ENCODE measurements at regions not wholly inside any gene's neighbourhood (a gene's known extent, or its start where the extent isn't known, plus 50 kb on each side); places are given as distances from the start of the nearest gene placed in this dataset.

DNA sequence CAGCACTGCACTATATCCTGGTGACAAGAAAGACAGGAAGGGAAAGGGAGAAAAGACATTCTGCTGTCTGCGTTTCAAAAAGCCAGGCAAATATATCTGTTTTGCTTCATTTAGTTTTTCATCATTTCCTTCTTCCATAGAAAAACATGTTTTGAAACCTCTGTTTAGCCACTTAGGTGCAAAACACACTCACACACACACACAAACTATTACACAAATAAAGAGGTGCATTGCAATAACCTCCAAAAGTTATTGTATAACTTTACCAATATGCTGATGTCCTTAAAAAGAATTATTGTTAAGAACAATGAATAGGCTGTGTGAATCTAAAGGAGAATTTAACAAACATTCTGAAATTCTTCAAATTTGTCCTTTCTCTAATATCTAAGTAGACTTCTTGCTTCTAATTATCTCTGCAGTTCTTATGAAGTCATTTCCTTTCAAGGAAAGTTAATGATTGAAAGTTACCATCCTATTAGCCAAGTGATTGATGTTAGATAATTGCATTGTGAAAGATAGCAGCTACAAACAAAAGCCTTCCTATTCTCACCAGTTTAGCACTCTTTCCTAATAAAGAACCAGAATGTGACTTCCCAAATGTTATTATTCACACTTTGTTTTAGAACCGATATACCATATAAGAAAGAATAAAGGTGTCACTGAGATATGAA lies 516.7 kb downstream of the KCNJ3 start:
- DNase-seq = no peak

DNA sequence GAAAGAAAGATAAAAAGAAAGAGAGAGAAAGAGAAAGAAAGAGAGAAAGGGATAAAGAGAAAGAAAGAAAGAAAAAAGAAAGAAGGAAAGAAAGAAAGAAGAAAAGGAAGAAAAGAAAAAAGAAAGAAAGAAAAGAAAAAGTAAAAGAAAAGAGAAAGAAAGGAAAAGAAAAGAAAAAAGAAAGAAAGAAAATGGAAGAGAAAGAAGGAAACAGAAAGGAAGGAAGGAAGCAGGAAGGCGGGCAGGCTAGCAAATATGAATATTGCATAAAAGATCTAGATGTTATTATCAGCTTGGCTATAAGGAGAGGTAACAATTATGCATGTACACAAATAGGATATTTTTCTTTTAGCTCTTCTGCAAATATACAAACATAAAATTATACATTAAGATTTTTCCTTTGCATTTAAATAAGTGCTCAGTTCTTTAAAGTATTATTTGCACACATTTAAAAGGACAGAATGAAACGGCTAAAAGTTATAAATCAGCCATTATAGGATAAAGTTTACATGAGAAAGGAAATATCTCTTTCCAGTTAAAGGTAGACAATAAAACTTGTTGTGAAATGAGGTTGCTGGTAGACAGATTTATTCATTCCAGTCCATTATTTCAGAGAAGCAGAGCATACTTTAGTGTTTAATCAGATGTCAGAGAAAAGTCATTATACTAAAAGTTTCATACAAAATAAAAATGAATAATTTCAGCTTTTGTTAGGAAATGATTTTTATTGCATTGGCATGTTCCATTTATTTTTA lies 511.4 kb downstream of the KCNJ3 start:
- Histone ChIP-seq H3K36me3 (no peaks in the 10 kb centered on the region), H3K9me3 (no peaks in the 10 kb centered on the region), H3K27ac (no peak overlapping the region), H3K4me3 (no peak overlapping the region), H3K4me1 (no peaks in the 10 kb centered on the region), H3K27me3 (no peaks in the 10 kb centered on the region)
- TF ChIP-seq POLR2A (IDR thresholded peaks at IDR 0.05) = no peak
- TF ChIP-seq, protein P1, sequence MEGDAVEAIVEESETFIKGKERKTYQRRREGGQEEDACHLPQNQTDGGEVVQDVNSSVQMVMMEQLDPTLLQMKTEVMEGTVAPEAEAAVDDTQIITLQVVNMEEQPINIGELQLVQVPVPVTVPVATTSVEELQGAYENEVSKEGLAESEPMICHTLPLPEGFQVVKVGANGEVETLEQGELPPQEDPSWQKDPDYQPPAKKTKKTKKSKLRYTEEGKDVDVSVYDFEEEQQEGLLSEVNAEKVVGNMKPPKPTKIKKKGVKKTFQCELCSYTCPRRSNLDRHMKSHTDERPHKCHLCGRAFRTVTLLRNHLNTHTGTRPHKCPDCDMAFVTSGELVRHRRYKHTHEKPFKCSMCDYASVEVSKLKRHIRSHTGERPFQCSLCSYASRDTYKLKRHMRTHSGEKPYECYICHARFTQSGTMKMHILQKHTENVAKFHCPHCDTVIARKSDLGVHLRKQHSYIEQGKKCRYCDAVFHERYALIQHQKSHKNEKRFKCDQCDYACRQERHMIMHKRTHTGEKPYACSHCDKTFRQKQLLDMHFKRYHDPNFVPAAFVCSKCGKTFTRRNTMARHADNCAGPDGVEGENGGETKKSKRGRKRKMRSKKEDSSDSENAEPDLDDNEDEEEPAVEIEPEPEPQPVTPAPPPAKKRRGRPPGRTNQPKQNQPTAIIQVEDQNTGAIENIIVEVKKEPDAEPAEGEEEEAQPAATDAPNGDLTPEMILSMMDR (IDR thresholded peaks at IDR 0.05) = no peak
- DNase-seq = no peak

More for the DNA sequence above, 516.7 kb downstream of the KCNJ3 start:
- Histone ChIP-seq H3K27me3 (no peaks in the 10 kb centered on the region), H3K9me3 (no peaks in the 10 kb centered on the region), H3K4me3 (no peak overlapping the region), H3K36me3 (no peaks in the 10 kb centered on the region), H3K27ac (no peak overlapping the region), H3K4me1 (no peaks in the 10 kb centered on the region)
- TF ChIP-seq POLR2A (IDR thresholded peaks at IDR 0.05) = no peak
- TF ChIP-seq, protein P1 (IDR thresholded peaks at IDR 0.05) = no peak

DNA sequence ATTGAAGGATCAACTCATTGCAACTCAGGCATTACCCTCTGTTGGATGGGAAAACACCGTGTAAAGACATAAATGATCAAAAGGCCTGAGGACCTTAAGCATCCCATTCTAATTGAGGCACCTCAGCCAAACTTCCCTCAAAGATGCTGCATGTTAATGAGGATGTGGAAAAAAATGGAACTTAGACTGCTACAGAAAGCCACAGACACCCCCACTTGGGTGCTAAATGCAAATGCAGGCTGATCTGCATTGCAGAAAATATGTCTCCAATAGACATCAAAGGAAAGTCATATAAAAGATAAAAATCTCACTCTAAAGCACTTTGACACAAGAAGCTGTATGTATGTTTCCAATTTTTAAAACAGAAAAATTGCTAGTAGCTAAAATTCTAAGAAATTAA lies 504.7 kb downstream of the KCNJ3 start:
- H3K4me3 ChIP-seq = no peak overlapping the region
- H3K4me1 ChIP-seq = no peaks in the 10 kb centered on the region
- H3K27me3 ChIP-seq = no peaks in the 10 kb centered on the region
- no peak for TF ChIP-seq POLR2A (IDR thresholded peaks at IDR 0.05)
- TF ChIP-seq, protein P1 (IDR thresholded peaks at IDR 0.05) = no peak
- H3K36me3 ChIP-seq = no peaks in the 10 kb centered on the region
- DNase-seq = no peak
- H3K27ac ChIP-seq = no peak overlapping the region
- H3K9me3 ChIP-seq = no peaks in the 10 kb centered on the region

DNA sequence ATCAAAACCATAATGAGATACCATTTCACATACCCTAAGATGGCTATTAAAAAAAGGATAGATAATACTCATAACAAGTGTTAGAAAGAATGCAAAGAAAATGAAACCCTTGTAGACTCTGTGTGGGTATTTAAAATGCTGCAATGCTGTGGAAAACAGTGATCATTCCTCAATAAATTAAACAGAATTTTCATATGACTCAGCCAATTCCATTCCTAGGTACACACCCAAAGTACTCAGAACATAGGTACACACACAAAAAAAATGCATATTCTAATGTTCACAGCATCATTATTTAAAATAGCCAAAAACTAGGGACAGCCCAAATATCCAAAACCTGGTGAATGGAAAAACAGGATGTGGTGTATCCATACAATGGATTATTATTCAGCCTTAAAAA lies 502.3 kb downstream of the KCNJ3 start:
- no peaks in the 10 kb centered on the region for H3K36me3 ChIP-seq
- no peak for DNase-seq

DNA sequence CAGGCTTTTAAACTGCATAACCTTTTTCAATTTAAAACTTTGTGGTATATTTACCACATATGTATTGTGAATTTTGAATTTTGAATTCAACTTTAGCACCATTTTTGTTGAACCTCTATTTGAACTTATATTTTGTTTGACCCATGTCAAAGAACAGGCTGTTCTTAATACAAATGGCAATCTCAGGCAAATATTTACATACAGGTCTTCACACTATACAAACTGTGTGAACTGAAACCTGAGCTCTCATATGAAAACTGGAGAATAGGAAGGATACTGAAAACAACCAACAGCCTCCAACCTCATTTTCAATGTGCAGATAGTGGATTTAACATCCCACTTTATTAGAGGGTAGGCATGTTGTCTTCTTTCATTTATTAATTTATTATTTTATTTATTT lies 491.8 kb downstream of the KCNJ3 start:
- no peak for DNase-seq
- Histone ChIP-seq H3K36me3 (no peaks in the 10 kb centered on the region), H3K9me3 (no peaks in the 10 kb centered on the region), H3K4me3 (no peak overlapping the region), H3K4me1 (no peaks in the 10 kb centered on the region), H3K27ac (no peak overlapping the region), H3K27me3 (no peaks in the 10 kb centered on the region)
- TF ChIP-seq, protein P1 (IDR thresholded peaks at IDR 0.05) = no peak
- no peak for TF ChIP-seq POLR2A (IDR thresholded peaks at IDR 0.05)

More for the DNA sequence above, 502.3 kb downstream of the KCNJ3 start:
- H3K4me1 ChIP-seq = no peaks in the 10 kb centered on the region
- H3K9me3 ChIP-seq = no peaks in the 10 kb centered on the region
- H3K27ac ChIP-seq = no peak overlapping the region
- no peak overlapping the region for H3K4me3 ChIP-seq
- no peaks in the 10 kb centered on the region for H3K27me3 ChIP-seq
- TF ChIP-seq, protein P1 (IDR thresholded peaks at IDR 0.05) = no peak
- TF ChIP-seq POLR2A (IDR thresholded peaks at IDR 0.05) = no peak

Measured in Peyer's patch (tissue), 4 donors.